ENCODE measurements at regions not wholly inside any gene's neighbourhood (a gene's known extent, or its start where the extent isn't known, plus 50 kb on each side); places are given as distances from the start of the nearest gene placed in this dataset.

- TF ChIP-seq CTCF (IDR thresholded peaks at IDR 0.05; ENCODE audit: low read depth, low read length), result no peak
- no peaks in the 10 kb centered on the region for H3K9me3 ChIP-seq (ENCODE audit: severe bottlenecking)
- H3K4me3 ChIP-seq (ENCODE audit: low read depth, low read length), result no peak overlapping the region
- no peaks in the 10 kb centered on the region for H3K27me3 ChIP-seq (ENCODE audit: insufficient read depth, low read depth, severe bottlenecking)
- no peak overlapping the region for H3K27ac ChIP-seq
- DNase-seq, result no peak
- no peaks in the 10 kb centered on the region for H3K36me3 ChIP-seq
Measured at GRCh38 chr7:33820206-33820605, 85.1 kb upstream of the BMPER start.

- no peaks in the 10 kb centered on the region for H3K9me3 ChIP-seq (ENCODE audit: severe bottlenecking)
- TF ChIP-seq CTCF (IDR thresholded peaks at IDR 0.05; ENCODE audit: low read depth, low read length), result no peak
- H3K27me3 ChIP-seq (ENCODE audit: insufficient read depth, low read depth, severe bottlenecking), result no peaks in the 10 kb centered on the region
- H3K36me3 ChIP-seq, result no peaks in the 10 kb centered on the region
- no peak for DNase-seq
- no peak overlapping the region for H3K4me3 ChIP-seq (ENCODE audit: low read depth, low read length)
- no peak overlapping the region for H3K27ac ChIP-seq
Measured at GRCh38 chr7:33821970-33822369, 83.4 kb upstream of the BMPER start.

- TF ChIP-seq CTCF (IDR thresholded peaks at IDR 0.05; ENCODE audit: low read depth, low read length), result no peak
- Histone ChIP-seq H3K27me3 (ENCODE audit: insufficient read depth, low read depth, severe bottlenecking) (no peaks in the 10 kb centered on the region), H3K27ac (no peak overlapping the region), H3K9me3 (ENCODE audit: severe bottlenecking) (no peaks in the 10 kb centered on the region), H3K4me3 (ENCODE audit: low read depth, low read length) (no peak overlapping the region), H3K36me3 (no peaks in the 10 kb centered on the region)
- no peak for DNase-seq
Measured at GRCh38 chr7:33823913-33824312, 81.4 kb upstream of the BMPER start.

- no peak overlapping the region for H3K27ac ChIP-seq
- H3K27me3 ChIP-seq (ENCODE audit: insufficient read depth, low read depth, severe bottlenecking), result no peaks in the 10 kb centered on the region
- no peaks in the 10 kb centered on the region for H3K36me3 ChIP-seq
- H3K9me3 ChIP-seq (ENCODE audit: severe bottlenecking), result no peaks in the 10 kb centered on the region
- DNase-seq, result no peak
- TF ChIP-seq CTCF (IDR thresholded peaks at IDR 0.05; ENCODE audit: low read depth, low read length), result no peak
- no peak overlapping the region for H3K4me3 ChIP-seq (ENCODE audit: low read depth, low read length)
Measured at GRCh38 chr7:33824911-33825459, 80.4 kb upstream of the BMPER start.

- no peaks in the 10 kb centered on the region for H3K9me3 ChIP-seq (ENCODE audit: severe bottlenecking)
- no peak for TF ChIP-seq CTCF (IDR thresholded peaks at IDR 0.05; ENCODE audit: low read depth, low read length)
- no peak for DNase-seq
- H3K4me3 ChIP-seq (ENCODE audit: low read depth, low read length), result no peak overlapping the region
- no peaks in the 10 kb centered on the region for H3K27me3 ChIP-seq (ENCODE audit: insufficient read depth, low read depth, severe bottlenecking)
- no peaks in the 10 kb centered on the region for H3K36me3 ChIP-seq
- no peak overlapping the region for H3K27ac ChIP-seq
Measured at GRCh38 chr7:33825644-33826043, 79.7 kb upstream of the BMPER start.

GRCh38 chr7:33829536-33829935 lies 75.8 kb upstream of the BMPER start:
- TF ChIP-seq CTCF (IDR thresholded peaks at IDR 0.05; ENCODE audit: low read depth, low read length), result no peak
- Histone ChIP-seq H3K27me3 (ENCODE audit: insufficient read depth, low read depth, severe bottlenecking) (no peaks in the 10 kb centered on the region), H3K9me3 (ENCODE audit: severe bottlenecking) (no peaks in the 10 kb centered on the region), H3K27ac (no peak overlapping the region), H3K36me3 (no peaks in the 10 kb centered on the region), H3K4me3 (ENCODE audit: low read depth, low read length) (no peak overlapping the region)
- DNase-seq, result no peak
